Renal pelvis (tissue), 1 donor: ENCODE measurements at regions not wholly inside any gene's neighbourhood (a gene's known extent, or its start where the extent isn't known, plus 50 kb on each side); places are given as distances from the start of the nearest gene placed in this dataset.
A peak's percentile ranks its signal among the peaks of the same experiment; 100 is the strongest.
"Not testable (repeated sequence)": the region's sequence is repeated elsewhere in the genome, so short reads cannot be mapped to it uniquely, and the experiment has no call there.

ENCODE experiments used
- DNase-seq: peaks from one replicate; pipeline ENCODE4 v3.0.0-alpha.2; 2013

DNA sequence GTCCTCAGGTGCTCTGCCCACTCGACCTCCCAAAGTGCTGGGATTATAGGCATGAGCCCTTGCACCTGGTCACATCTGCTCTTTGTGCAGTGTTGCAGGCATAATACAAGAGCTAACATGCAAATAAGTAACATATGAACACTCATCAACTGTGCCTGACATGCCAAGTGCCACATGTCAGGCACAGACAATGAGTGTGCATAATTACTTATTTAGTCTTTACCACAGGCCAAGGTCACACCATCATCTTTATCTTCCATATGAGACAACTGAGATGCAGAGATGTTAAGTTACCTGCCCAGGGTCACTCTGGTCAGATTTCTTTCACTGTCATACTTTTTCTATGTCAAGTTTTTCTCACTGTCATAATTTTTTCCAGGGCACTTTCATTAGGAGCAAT is 126.1 kb downstream of the PPIAL4G start:
- no peak for DNase-seq

DNA sequence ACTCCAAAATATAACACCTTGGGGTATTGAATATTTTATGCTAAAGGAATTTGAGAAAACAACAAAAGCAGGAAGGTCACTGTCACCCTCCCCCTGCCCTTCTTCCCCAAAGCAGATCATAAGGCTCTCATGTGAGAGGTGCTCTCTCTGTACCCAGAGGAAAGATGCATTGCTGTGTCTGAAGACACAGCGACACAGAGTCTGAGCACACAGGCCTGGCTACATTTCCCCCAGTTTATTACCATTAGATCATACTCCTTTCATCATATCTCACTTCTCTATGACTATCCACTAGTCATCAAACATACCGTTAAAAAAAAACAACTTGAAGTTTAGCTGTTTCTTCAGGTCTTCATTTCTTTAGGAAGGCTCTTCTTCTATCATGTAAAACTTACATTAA is 127.1 kb downstream of the PPIAL4G start:
- DNase-seq, result no peak

DNA sequence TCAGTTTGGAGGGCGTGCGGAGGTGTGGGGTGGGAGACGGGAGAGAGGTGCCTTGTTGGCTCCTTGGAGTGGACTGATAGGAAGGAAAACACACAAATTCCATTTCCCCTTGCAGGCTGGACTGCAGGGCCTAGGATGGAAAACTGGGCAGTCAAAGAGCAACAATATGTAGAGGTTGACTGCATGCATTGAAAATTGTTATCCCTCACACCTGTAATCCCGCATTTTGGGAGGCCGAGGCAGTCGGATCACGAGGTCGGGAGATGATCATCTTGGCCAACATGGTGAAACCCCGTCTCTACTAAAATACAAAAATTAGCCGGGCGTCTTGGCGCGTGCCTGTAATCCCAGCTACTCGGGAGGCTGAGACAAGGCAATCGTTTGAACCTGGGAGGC is 128.2 kb downstream of the PPIAL4G start:
- no peak for DNase-seq

- DNase-seq, result no peak
These were observed 128.7 kb downstream of the PPIAL4G start for GRCh38 chr1:148354284-148354912.

- no peak for DNase-seq
These were observed 129.4 kb downstream of the PPIAL4G start for GRCh38 chr1:148353461-148354283.

GRCh38 chr1:148352470-148353053 is 130.5 kb downstream of the PPIAL4G start:
- no peak for DNase-seq

DNA sequence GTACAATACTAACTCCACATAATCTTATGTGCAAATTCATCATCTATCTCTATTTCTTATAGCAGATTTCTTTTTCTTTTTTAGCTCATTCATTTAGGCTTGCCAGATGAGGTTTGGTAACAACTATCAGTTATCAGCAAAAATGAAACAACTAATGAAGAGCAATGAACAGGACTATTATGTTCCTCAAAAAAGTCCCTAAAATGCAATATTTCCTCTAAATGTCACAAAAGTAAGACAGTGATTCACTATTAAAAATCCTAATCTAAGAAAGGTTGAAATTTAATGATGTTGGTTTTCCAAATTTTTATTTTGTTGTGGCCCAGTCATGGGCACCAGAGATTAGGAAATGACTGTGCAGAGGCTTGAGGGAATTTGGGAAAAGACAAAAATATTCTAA is 135.3 kb downstream of the PPIAL4G start:
- no peak for DNase-seq

DNA sequence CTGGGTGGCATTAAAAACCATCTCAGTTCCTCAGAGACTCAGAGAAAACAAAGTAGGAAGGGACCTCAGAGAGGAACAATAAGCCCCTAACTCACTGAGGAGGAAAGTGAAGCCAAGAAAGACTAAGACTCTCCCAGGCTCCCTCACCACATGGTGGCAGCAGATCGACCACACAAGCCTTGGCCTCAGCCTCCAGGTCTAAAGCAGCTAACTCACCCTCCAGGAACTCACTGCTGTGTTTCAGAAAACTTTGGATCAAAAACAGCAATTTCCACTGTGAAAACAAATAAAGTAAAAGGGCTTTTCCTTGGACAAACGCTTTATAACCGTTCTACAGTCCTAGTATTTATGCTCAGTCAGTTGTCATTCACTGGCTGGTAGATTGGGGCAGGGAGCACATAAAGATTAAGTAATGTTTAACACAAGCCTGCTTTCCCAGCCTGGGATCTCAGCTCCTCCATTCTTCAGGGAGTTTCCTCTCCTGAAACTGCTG is 137.4 kb downstream of the PPIAL4G start:
- DNase-seq, result not testable (repeated sequence)

- not testable (repeated sequence) for DNase-seq
These were observed 138.5 kb downstream of the PPIAL4G start for GRCh38 chr1:148344651-148345050.

- DNase-seq, result not testable (repeated sequence)
These were observed 141.4 kb downstream of the PPIAL4G start for GRCh38 chr1:148341729-148342128.

DNA sequence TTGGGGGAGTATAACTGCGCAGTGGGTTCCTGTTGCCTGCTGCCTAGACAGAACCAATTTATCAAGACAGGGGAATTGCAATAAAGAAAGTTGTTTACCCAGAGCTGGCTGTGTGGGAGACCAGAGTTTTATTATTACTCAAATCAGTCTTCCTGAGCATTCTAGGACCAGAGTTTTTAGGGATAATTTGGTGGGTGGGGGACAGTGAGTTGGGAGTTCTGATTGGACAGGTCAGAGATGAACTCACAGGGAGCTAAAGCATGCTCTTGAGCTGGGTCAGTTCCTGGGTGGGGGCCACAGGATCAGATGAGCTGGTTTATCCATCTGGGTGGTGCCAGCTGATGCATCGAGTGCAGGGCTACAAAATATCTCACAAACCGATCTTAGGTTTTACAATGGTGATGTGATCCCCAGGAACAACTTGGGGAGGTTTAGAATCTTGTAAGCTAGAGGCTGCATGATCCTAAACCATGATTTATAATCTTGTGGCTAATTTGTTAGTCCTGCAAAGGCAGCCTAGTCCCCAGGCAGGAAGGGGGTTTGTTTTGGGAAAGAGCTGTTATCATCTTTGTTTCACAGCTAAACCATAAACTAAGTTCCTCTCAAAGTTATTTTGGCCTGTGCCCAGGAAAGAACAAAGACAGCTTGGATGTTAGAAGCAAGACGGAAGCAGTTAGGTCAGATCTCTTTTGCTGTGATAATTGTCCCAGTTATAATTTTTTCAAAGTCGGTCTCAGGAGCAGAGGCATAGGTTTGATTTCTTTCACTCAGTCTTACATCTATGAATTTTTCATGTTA is 146.8 kb downstream of the PPIAL4G start:
- DNase-seq, result peak; percentile 77

GRCh38 chr1:148334339-148335130 is 148.6 kb downstream of the PPIAL4G start:
- peak; percentile 87 for DNase-seq

GRCh38 chr1:148333875-148334338 is 149.2 kb downstream of the PPIAL4G start:
- no peak for DNase-seq

DNA sequence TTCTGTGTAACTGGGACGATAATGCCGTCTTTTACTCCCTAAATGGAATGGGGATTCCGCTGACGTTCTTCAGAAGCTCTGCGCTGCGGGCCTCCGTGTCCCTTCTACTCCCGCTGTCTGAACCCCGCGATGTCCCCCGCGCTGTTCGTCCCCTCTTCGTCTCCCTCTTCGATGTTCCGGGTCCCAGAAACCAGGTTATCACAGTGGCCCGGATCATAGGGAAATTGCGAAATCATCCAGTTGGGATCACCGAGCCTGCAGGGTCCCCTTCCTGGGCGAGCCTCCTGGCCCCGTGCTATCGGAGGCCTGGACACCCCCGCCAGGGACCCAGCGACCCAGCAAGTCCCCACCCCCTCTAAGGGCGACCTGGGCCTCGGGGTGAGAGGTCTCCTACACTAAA is 154.2 kb downstream of the PPIAL4G start:
- DNase-seq, result no peak

DNA sequence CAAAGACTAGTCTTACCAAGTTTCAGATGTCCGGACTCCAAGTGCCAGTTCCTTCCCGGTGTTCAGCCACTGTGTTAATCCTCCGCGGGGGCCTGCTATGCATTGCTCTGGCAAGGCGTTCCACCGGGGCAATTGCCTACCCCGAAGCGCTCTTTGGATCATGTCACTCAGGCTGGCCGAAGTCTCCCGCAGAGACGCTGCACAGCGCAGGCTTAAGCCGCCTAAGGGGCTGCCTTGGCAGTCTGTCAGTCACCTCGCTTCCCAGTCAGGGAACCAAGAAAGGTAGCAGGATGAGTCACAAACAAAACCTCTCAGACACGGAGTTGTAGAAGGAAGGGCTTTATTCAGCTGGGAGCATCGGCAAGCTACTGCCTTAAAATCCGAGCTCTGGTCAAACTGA is 158.1 kb downstream of the PPIAL4G start:
- DNase-seq, result not testable (repeated sequence)

- not testable (repeated sequence) for DNase-seq
These were observed 158.6 kb downstream of the PPIAL4G start for GRCh38 chr1:148324465-148324864.

- not testable (repeated sequence) for DNase-seq
These were observed 163.0 kb downstream of the PPIAL4G start for GRCh38 chr1:148320079-148320478.

DNA sequence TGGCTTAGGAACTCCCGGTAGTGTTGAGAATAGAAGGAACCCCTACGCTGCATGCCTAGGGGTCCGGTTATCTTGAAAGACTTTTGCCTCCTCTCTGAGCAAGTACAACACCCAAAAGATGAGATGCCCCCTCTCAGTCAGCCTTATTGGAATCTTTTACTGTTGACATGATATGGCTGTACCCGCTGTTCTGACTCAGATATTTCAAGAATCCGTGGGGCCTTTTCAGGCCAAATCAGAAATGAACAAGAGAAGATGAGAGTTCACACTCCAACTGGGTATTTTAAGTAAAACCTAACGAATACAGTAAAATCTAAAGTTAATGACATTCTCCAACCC is 164.2 kb downstream of the PPIAL4G start:
- DNase-seq, result no peak

DNA sequence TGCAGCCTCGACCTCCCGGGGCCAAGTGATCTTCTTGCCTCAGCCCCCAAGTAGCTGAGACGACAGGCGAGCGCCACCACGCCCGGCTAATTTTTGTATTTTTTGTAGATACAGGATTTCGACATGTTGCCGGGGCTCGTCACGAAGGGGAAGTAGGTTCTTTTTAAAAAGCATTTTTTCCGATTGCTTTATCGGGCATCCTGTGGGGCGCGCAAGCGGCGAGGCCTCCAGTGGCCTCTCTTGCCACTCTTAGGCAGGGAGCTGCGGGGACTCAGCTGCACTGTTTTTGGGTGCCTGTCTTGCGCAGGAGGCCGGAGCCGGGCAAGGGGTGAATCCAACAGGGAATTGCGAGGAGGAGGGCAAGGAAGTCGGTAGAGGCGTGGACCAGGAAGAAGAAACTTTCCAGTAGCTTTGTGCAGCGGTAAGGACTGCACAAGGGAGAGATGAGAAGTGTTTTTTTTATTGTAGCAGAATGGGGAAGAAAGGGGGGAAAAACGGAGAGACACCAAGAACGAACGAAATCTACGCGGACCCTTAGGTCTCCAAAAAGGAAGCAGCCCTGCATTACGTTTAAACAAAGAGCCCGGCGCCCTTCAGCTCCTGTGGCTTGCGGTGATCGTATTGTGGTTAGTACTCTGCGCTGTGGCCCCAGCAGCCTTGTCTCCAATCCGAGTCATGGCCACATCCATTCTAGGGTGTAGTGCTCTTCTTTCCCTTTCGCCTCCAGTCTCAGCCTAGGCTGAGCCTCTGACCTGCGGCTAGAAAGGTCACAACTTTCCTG is 164.8 kb downstream of the PPIAL4G start:
- no peak for DNase-seq

- DNase-seq, result no peak
These were observed 165.4 kb upstream of the NBPF11 start for GRCh38 chr1:148317288-148317985.
